Mucosa of descending colon (tissue), 3 donors: ENCODE measurements at regions not wholly inside any gene's neighbourhood (a gene's known extent, or its start where the extent isn't known, plus 50 kb on each side); places are given as distances from the start of the nearest gene placed in this dataset.

Experiments
- ATAC-seq: fragments of 200-7000 bp; cut with Tn5 transposase; one replicate; pipeline ENCODE4 v1.9.1; 2020; ENCODE audit warnings: mild to moderate bottlenecking, moderate library complexity
- DNase-seq, 3 donors: peaks; one replicate each; pipeline ENCODE4 v3.0.0-alpha.2; 2020
- H3K36me3 ChIP-seq: fragments of 200-600 bp; one replicate; pipeline ENCODE4 v1.8.0; 2021; ENCODE audit warnings: low read depth, mild to moderate bottlenecking
- H3K4me1 ChIP-seq: fragments of 200-600 bp; one replicate; pipeline ENCODE4 v1.8.0; 2021; ENCODE audit warnings: low read depth, mild to moderate bottlenecking
- H3K4me3 ChIP-seq: fragments of 200-600 bp; one replicate; pipeline ENCODE4 v1.8.0; 2021; ENCODE audit warnings: mild to moderate bottlenecking
- H3K9me3 ChIP-seq: fragments of 200-600 bp; one replicate; pipeline ENCODE4 v1.8.0; 2021; ENCODE audit warnings: mild to moderate bottlenecking
- CTCF ChIP-seq: fragments of 200-600 bp; IDR thresholded peaks from one replicate; pipeline ENCODE4 v1.8.0; 2022; ENCODE audit warnings: antibody characterized with exemption, mild to moderate bottlenecking
- intact Hi-C, 2 donors: fragments of 100-400 bp; cut with DNase I in 1 of 2; cut with micrococcal nuclease in 1 of 2; formaldehyde crosslinking; loops; one replicate each; pipeline versions ENCODE4 v1.11.0 to v1.11.1; 2022; cut with DNase I, micrococcal nuclease
- donor health status: DM: no; HTN: no; CAD: no; lungs with moderate emphysema.
- donor health status: DM: no; HTN: no; CAD: no.
- donor health status: DM: no; HTN: yes; CAD: no.

- Histone ChIP-seq H3K4me1 (no peaks in the 10 kb centered on the region), H3K4me3 (no peak overlapping the region), H3K36me3 (no peaks in the 10 kb centered on the region), H3K9me3 (no peaks in the 10 kb centered on the region)
- no peak for TF ChIP-seq CTCF
- DNase-seq (no peak), ATAC-seq (no peak)
- intact Hi-C loops = no loop called here
These were observed 214.0 kb upstream of the ADRA1B start for GRCh38 chr5:159702301-159702700.

- DNase-seq = no peak
- intact Hi-C loops = no loop called here
- no peak for TF ChIP-seq CTCF
- Histone ChIP-seq H3K9me3 (peaks cover under 1% of the 10 kb centered on the region), H3K4me3 (no peak overlapping the region), H3K4me1 (no peaks in the 10 kb centered on the region), H3K36me3 (no peaks in the 10 kb centered on the region)
- no peak for ATAC-seq
These were observed 213.5 kb upstream of the ADRA1B start for GRCh38 chr5:159702826-159703225.

- H3K9me3 ChIP-seq = peaks cover 4% of the 10 kb centered on the region
- no peak for ATAC-seq
- no peak for TF ChIP-seq CTCF
- H3K36me3 ChIP-seq = no peaks in the 10 kb centered on the region
- intact Hi-C loops = no loop called here
- DNase-seq = no peak
- H3K4me1 ChIP-seq = no peaks in the 10 kb centered on the region
- H3K4me3 ChIP-seq = no peak overlapping the region
These were observed 212.1 kb upstream of the ADRA1B start for GRCh38 chr5:159704160-159704559.

GRCh38 chr5:159705948-159706347 lies 210.3 kb upstream of the ADRA1B start:
- TF ChIP-seq CTCF = no peak
- Histone ChIP-seq H3K9me3 (peaks cover 4% of the 10 kb centered on the region), H3K4me3 (no peak overlapping the region), H3K36me3 (no peaks in the 10 kb centered on the region), H3K4me1 (no peaks in the 10 kb centered on the region)
- intact Hi-C loops = no loop called here
- ATAC-seq = no peak
- DNase-seq = no peak

GRCh38 chr5:159708090-159708489 lies 208.2 kb upstream of the ADRA1B start:
- intact Hi-C loops = no loop called here
- H3K36me3 ChIP-seq = no peaks in the 10 kb centered on the region
- TF ChIP-seq CTCF = no peak
- DNase-seq (no peak), ATAC-seq (no peak)
- no peak overlapping the region for H3K4me3 ChIP-seq
- H3K4me1 ChIP-seq = no peaks in the 10 kb centered on the region
- H3K9me3 ChIP-seq = peaks cover 4% of the 10 kb centered on the region

- DNase-seq (no peak), ATAC-seq (no peak)
- intact Hi-C loops = no loop called here
- Histone ChIP-seq H3K4me1 (no peaks in the 10 kb centered on the region), H3K9me3 (peaks cover 4% of the 10 kb centered on the region), H3K4me3 (no peak overlapping the region), H3K36me3 (no peaks in the 10 kb centered on the region)
- TF ChIP-seq CTCF = no peak
These were observed 203.6 kb upstream of the ADRA1B start for GRCh38 chr5:159712672-159713071.
